ENCODE measurements at regions not wholly inside any gene's neighbourhood (a gene's known extent, or its start where the extent isn't known, plus 50 kb on each side); places are given as distances from the start of the nearest gene placed in this dataset.
A peak's percentile ranks its signal among the peaks of the same experiment; 100 is the strongest.

GRCh38 chr11:23113887-23114216 lies 253.6 kb upstream of the CCDC179 start:
- TF ChIP-seq, protein P1, sequence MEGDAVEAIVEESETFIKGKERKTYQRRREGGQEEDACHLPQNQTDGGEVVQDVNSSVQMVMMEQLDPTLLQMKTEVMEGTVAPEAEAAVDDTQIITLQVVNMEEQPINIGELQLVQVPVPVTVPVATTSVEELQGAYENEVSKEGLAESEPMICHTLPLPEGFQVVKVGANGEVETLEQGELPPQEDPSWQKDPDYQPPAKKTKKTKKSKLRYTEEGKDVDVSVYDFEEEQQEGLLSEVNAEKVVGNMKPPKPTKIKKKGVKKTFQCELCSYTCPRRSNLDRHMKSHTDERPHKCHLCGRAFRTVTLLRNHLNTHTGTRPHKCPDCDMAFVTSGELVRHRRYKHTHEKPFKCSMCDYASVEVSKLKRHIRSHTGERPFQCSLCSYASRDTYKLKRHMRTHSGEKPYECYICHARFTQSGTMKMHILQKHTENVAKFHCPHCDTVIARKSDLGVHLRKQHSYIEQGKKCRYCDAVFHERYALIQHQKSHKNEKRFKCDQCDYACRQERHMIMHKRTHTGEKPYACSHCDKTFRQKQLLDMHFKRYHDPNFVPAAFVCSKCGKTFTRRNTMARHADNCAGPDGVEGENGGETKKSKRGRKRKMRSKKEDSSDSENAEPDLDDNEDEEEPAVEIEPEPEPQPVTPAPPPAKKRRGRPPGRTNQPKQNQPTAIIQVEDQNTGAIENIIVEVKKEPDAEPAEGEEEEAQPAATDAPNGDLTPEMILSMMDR (conservative IDR thresholded peaks at IDR 0.05): peak; percentile 56
- no peak for TF ChIP-seq ZFX (IDR thresholded peaks at IDR 0.05)

All from C4-2B (cell line).